ENCODE measurements at regions not wholly inside any gene's neighbourhood (a gene's known extent, or its start where the extent isn't known, plus 50 kb on each side); places are given as distances from the start of the nearest gene placed in this dataset.
A peak's percentile ranks its signal among the peaks of the same experiment; 100 is the strongest.

- TF ChIP-seq MXI1 (IDR thresholded peaks at IDR 0.05; ENCODE audit: borderline replicate concordance, low read depth, low read length) (no peak), POLR2A (IDR thresholded peaks at IDR 0.05; ENCODE audit: low read depth, low read length) (no peak), CTCF (conservative IDR thresholded peaks at IDR 0.05; ENCODE audit: low read depth, low read length) (no peak), FOS (IDR thresholded peaks at IDR 0.05; ENCODE audit: low read depth, low read length) (no peak), MAZ (IDR thresholded peaks at IDR 0.05; ENCODE audit: borderline replicate concordance, low read depth, low read length) (no peak), BHLHE40 (IDR thresholded peaks at IDR 0.05; ENCODE audit: low read depth, low read length) (no peak), SMC3 (IDR thresholded peaks at IDR 0.05; ENCODE audit: low read depth, low read length) (no peak), CHD1 (IDR thresholded peaks at IDR 0.05; ENCODE audit: low read depth, low read length) (no peak), MAFK (IDR thresholded peaks at IDR 0.05; ENCODE audit: low read depth, low read length) (peak; percentile 33; the same call in 1 of the 2 replicates), USF2 (IDR thresholded peaks at IDR 0.05; ENCODE audit: low read depth, low read length) (no peak), RAD21 (IDR thresholded peaks at IDR 0.05; ENCODE audit: low read length) (no peak), CEBPB (IDR thresholded peaks at IDR 0.05; ENCODE audit: low read depth, low read length) (no peak), RCOR1 (IDR thresholded peaks at IDR 0.05; ENCODE audit: insufficient replicate concordance, low read length) (no peak)
Observed at GRCh38 chr14:65881642-65882041, 469.1 kb downstream of the FUT8 start.
